ENCODE measurements at regions not wholly inside any gene's neighbourhood (a gene's known extent, or its start where the extent isn't known, plus 50 kb on each side); places are given as distances from the start of the nearest gene placed in this dataset.

DNA sequence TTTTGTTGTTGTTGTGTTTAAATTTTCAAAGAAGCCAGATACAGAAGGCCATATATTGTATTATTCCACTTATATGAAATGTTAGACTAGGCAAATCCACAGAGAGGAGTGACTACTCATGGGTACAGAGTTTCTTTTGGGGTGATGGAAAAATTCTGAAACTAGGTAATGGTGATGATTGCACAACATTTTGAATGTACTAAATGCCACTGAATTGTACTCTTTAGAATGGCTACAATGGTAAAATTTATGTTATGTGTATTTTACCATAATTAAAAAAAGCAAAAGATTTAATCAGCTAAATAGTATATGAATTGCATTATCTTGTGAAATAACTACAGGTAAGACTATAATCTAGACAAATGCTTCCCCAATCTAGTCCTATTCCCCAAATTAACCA lies 733.6 kb upstream of the TMEM132C start:
- TF ChIP-seq, protein P1, sequence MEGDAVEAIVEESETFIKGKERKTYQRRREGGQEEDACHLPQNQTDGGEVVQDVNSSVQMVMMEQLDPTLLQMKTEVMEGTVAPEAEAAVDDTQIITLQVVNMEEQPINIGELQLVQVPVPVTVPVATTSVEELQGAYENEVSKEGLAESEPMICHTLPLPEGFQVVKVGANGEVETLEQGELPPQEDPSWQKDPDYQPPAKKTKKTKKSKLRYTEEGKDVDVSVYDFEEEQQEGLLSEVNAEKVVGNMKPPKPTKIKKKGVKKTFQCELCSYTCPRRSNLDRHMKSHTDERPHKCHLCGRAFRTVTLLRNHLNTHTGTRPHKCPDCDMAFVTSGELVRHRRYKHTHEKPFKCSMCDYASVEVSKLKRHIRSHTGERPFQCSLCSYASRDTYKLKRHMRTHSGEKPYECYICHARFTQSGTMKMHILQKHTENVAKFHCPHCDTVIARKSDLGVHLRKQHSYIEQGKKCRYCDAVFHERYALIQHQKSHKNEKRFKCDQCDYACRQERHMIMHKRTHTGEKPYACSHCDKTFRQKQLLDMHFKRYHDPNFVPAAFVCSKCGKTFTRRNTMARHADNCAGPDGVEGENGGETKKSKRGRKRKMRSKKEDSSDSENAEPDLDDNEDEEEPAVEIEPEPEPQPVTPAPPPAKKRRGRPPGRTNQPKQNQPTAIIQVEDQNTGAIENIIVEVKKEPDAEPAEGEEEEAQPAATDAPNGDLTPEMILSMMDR (conservative IDR thresholded peaks at IDR 0.05): no peak
- TF ChIP-seq ZFX (IDR thresholded peaks at IDR 0.05): no peak
